OCI-LY7 (cell line): ENCODE measurements at regions not wholly inside any gene's neighbourhood (a gene's known extent, or its start where the extent isn't known, plus 50 kb on each side); places are given as distances from the start of the nearest gene placed in this dataset.

Experiments
- CTCF ChIP-seq: fragments of 200-600 bp; sonication (generic); conservative IDR thresholded peaks from 2 replicates; pipeline ENCODE4 v1.5.1; 2014; ENCODE audit warnings: mild to moderate bottlenecking, antibody characterized with exemption, low read length, moderate library complexity, mixed read lengths
- EZH2phosphoT487 ChIP-seq: fragments of 200-600 bp; sonication (generic); IDR thresholded peaks from 2 replicates; pipeline ENCODE4 v1.6.1; 2018; ENCODE audit warnings: low read depth, borderline replicate concordance, mild to moderate bottlenecking, mixed run types, antibody characterized with exemption, low read length, moderate library complexity, mixed read lengths

- TF ChIP-seq CTCF (no peak), EZH2phosphoT487 (no peak)
These were observed 147.1 kb upstream of the CNTN6 start for GRCh38 chr3:945738-946137.
